ENCODE measurements at regions not wholly inside any gene's neighbourhood (a gene's known extent, or its start where the extent isn't known, plus 50 kb on each side); places are given as distances from the start of the nearest gene placed in this dataset.

- no peak for TF ChIP-seq POLR2AphosphoS5 (IDR thresholded peaks at IDR 0.05; ENCODE audit: low read length)
- no peak for TF ChIP-seq REST (IDR thresholded peaks at IDR 0.05; ENCODE audit: low read depth, low read length)
- no peak for TF ChIP-seq BCL11A (IDR thresholded peaks at IDR 0.05; ENCODE audit: low read depth, low read length)
- TF ChIP-seq CTCF (IDR thresholded peaks at IDR 0.05 in 2 of 3, conservative IDR thresholded peaks at IDR 0.05 in 1 of 3; ENCODE audit: control insufficient read depth in 2 of 3, extremely low read depth in 1 of 3, insufficient read depth in 1 of 3, low read depth in 3 of 3, low read length in 3 of 3) = no peak
- no peak for TF ChIP-seq NR2C1 (IDR thresholded peaks at IDR 0.05)
- no peak for TF ChIP-seq BCL3 (IDR thresholded peaks at IDR 0.05; ENCODE audit: borderline replicate concordance, insufficient read depth, low read depth, low read length, poor library complexity, severe bottlenecking)
- no peak for TF ChIP-seq SREBF2 (IDR thresholded peaks at IDR 0.05; ENCODE audit: low read length)
- TF ChIP-seq KDM1A (IDR thresholded peaks at IDR 0.05; ENCODE audit: borderline replicate concordance) = no peak
- TF ChIP-seq BACH1 (IDR thresholded peaks at IDR 0.05; ENCODE audit: borderline replicate concordance) = no peak
- TF ChIP-seq EP300 (IDR thresholded peaks at IDR 0.05; ENCODE audit: borderline replicate concordance in 1 of 2, control insufficient read depth in 1 of 2, low read depth in 2 of 2, low read length in 2 of 2) = no peak
- TF ChIP-seq CBFB (IDR thresholded peaks at IDR 0.05; ENCODE audit: low read depth) = no peak
- no peak for TF ChIP-seq ATF2 (IDR thresholded peaks at IDR 0.05; ENCODE audit: low read length)
These were observed 51.7 kb upstream of the FAM240B start for GRCh38 chr9:38771593-38771992.

Data from GM12878 (cell line).